ENCODE measurements at regions not wholly inside any gene's neighbourhood (a gene's known extent, or its start where the extent isn't known, plus 50 kb on each side); places are given as distances from the start of the nearest gene placed in this dataset.

DNA sequence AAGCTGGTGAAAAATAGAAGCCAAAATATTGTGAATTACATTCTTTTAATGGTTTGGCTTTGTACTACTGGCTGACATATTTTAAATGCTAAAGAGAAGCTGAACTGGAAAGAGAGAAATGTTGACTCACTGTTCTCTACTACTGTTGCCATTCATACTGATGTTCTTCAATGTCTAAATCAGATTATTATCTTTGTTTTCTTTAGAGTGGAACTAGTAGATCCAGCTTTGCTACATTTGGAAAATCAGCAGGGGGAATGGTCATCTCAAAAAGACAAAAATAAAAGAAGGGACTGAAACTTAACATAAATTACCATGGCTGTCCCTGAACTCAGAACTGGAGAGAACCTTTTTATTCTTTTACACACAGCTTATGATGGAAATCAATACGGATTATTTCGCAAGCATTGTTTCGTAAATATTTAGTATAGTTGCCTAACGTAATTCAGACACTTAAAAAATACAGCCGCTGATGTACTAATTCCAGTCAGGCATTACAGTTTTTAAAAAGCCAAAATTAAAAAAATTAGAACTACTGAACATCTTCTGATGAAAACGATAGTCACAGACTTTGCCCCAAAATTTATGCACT lies 76.3 kb upstream of the OTX2 start:
- no peak for ATAC-seq
- no peak for DNase-seq
- intact Hi-C loops (cut with DNase I, micrococcal nuclease) = no loop called here

DNA sequence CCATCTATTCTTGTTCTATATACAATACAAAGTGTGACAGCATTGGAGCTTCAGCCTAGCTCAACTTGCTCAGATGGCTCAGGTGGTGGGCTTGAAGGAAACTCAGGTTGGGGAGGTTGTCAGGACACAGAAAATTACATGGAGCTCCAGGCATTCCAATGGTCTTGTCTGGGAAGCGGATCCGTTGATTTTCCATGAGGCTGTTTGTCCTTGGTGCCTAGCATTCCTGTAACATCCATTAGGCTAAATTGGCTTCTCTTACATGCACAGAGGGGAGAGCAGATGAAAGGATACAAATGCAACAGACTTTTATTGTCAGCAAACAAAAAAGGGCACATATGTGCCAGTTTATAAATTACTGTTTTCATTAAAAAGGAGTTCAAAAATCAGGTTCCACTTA lies 75.5 kb upstream of the OTX2 start:
- no peak for ATAC-seq
- no peak for DNase-seq
- intact Hi-C loops (cut with DNase I, micrococcal nuclease) = no loop called here

DNA sequence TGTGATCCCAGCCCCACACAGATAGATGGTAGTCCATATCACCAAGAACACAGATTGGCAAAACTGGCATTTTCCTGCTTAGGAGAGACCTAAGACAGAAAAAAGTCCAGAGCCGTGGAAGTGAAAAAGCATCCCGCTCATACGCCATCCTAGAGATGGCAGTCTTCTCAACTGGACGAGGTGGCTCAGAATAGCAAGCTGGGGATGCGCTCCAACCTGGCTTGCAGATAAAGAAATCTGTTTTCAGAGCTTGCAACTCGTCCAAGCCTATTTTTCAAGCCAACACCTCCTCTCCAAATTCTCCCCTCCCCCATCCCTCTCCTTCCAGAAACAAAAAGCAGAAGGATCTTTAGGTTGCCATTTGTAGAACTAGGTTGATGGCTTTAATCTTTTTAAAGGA lies 74.3 kb upstream of the OTX2 start:
- ATAC-seq (no peak), DNase-seq (no peak)
- intact Hi-C loops (cut with DNase I, micrococcal nuclease) = no loop called here

DNA sequence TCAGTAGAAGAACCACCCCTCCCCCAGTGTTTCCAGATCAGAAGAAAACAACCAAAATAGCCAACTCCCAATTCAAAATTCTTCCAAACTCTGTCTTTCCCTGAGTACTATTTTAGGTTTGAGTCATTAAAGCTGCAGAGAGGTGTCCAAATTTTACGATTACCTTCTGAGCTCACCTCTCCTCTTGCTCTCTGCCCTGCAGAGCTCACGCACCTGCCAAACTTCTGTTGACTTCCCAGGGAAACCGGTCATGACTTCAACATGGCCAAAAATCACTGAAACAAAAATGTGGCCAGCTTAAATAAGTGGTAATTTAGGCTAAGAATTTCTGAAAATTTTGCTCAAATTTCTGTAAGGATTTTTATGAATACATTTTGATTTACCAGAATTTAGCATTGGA lies 70.9 kb upstream of the OTX2 start:
- DNase-seq (no peak), ATAC-seq (no peak)
- intact Hi-C loops (cut with DNase I, micrococcal nuclease) = no loop called here

DNA sequence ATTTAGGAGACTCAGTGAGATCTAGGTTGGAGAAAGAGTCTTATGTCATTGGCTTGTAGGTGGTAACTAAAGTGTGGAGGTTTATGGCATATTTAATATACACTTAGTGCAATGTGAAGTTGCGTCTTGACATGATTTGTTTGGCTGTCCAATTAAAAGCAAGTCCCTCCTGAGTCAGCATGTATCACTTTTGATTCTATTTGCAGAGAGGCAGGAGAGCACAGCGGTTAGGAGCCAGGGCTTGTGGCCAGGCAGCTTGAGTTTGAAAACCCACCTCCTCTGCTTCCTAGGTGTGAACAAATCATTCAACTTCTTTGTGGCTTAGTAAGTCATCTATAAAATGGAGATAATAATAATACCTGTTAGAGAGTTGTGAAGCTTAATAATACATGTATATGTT lies 68.5 kb upstream of the OTX2 start:
- DNase-seq = no peak

DNA sequence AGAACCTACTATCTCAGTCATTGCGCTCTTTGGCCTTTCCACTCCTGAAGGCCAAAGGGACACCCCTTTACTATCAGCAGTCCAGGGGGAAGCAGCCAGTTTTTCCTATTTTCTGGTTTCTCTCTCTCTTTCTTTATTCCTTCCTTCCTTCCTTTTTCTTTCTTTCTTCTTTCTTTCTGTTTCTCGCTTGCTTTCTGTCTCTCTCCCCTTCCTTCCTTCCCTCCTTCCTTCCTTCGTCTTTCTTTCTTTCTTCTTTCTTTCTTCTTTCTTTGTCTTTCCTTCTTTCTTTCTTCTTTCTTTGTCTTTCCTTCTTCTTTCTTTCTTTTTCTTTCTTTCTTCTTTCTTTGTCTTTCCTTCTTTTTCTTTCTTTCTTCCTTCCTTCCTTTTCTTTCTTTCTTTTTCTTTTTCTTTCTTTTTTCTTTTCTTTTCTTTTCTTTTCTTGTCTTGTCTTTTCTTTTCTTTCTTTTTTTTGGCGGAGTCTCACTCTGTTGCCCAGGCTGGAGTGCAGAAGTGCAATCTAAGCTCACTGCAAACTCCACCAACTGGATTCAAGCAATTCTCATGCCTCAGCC lies 64.9 kb upstream of the OTX2 start:
- intact Hi-C loops (cut with DNase I, micrococcal nuclease) = no loop called here
- DNase-seq (no peak), ATAC-seq (no peak)

More for the DNA sequence above, 68.5 kb upstream of the OTX2 start:
- intact Hi-C loops (cut with DNase I, micrococcal nuclease) = no loop called here
- ATAC-seq = no peak

DNA sequence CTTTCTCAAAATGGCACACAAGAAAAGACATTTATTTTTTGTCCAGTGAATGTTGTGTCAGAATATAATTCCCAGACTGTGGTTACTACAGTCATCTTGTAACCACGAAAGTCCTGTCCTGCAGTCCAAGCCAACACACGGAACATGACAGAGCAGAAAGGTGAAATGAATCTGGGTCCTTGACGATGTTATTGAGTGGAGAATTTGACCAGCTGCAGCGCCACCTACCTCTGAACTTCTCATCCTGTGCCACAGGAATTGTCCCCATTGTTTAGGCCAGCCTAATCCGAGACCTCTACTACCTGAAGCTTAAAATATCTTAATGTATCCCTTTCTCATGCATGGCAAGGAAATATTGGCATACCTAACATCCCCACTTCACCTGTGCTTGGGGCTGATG lies 64.1 kb upstream of the OTX2 start:
- DNase-seq (peak in 1 of 2 donors; percentile 73), ATAC-seq (peak; percentile 88)
- intact Hi-C loops (cut with DNase I, micrococcal nuclease) = no loop called here

DNA sequence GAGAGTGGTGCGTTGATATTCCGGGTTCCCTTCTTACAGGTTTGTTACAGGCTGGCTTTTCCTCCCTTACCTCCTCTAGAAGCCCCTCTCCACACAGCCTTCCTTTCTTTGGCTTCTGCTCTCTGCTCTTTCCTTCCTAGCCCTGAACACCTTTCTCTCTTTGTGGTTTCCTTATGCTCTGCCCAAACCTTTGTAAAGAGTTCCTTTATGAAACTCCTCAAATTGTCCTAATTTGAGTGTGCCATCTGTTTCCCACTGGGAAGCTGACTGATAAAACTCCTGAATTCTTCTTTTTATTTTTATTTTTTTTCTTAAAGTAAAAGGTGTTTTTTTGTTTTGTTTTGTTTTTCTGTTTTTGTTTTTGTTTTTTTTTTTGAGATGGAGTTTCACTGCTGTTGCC lies 60.1 kb upstream of the OTX2 start:
- intact Hi-C loops (cut with DNase I, micrococcal nuclease) = no loop called here
- no peak for ATAC-seq

DNA sequence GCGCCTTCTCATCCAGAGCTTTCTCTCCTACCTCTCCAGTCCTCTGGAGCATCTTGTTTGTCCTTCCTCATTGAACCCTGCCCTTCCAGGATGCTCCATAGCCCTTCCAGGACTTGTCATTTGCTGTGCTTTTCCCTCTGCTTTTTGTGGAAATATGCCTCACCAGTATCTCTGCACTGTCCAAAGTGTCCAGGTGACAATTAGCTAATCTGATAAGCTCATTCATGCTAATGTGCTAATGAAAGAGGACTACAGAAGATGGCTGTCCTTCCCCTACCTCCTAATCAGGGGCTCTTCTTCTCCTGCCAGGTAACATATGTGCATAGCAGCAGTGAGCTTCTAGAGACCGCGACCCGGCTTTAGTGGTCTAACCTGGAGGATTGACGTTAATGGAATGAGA lies 58.4 kb upstream of the OTX2 start:
- ATAC-seq (no peak), DNase-seq (no peak)
- intact Hi-C loops (cut with DNase I, micrococcal nuclease) = no loop called here

More for the DNA sequence above, 60.1 kb upstream of the OTX2 start:
- DNase-seq = no peak

DNA sequence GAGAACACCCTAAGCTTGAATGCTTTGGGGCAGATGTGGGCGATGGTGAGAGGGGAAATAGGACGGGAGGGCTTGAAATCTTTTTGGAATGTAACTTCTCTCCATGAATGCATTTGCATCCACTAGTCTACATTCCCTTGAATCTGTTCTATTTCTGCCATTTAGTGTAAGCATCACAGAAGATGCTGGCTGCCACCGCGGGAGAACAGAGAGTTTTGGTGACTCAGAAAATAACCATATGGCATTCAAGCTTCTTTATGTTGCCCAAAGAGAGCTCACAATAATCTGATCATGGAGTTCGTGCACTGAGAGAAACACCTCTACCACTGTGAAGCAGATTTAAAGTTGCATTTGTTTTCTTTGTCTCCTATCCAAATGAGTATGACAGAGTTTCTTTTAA lies 52.6 kb upstream of the OTX2 start:
- intact Hi-C loops (cut with DNase I, micrococcal nuclease) = no loop called here
- ATAC-seq (no peak), DNase-seq (no peak)

DNA sequence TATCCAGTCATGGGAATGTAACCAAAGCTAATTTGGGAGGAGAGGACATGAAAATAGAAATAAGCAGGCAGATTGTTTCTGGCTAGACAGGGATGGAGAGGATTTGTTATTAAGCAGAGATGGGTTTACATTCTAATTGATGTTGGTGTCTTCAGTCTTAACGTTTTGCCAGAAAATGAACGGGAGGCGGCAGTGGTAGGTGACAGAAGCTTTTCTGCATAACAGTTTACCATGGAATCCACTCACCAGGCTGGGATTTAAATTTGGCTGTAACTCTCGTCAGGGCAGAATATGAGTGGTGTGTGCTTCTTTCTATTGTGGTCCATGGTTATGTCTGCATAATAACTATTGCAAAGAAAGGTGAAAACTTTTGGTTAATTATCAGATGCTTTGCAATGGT lies 50.2 kb upstream of the OTX2 start:
- ATAC-seq = no peak
- intact Hi-C loops (cut with DNase I, micrococcal nuclease) = no loop called here
- no peak for DNase-seq
